MCF 10A (cell line): ENCODE measurements at regions not wholly inside any gene's neighbourhood (a gene's known extent, or its start where the extent isn't known, plus 50 kb on each side); places are given as distances from the start of the nearest gene placed in this dataset.

Experiments
- BruUV-seq: library from RNA; stranded (reverse); fragments of 400-500 nt; replicated peaks from 2 replicates; lab custom pipeline; 2021; lab: Mats Ljungman, UMichigan
- CTCF ChIA-PET: fragments of 300-600 bp; sonication (Branson Sonifier 250); formaldehyde crosslinking; extraction: SDS; loops from one replicate; lab custom pipeline; 2021; ENCODE audit warnings: antibody characterized with exemption, inconsistent platforms; lab: Yijun Ruan, JAX
- POLR2A ChIA-PET: fragments of 300-600, 350-650 bp; sonication (Branson Sonifier 250); formaldehyde crosslinking; extraction: SDS; loops from one replicate; lab custom pipeline; 2020; ENCODE audit warnings: antibody characterized with exemption, inconsistent platforms; lab: Yijun Ruan, JAX
- DNase-seq: peaks from one replicate; pipeline ENCODE4 v3.0.0-alpha.2; 2018; ENCODE audit not compliant: unreplicated experiment
- H3K27ac Mint-ChIP-seq: one replicate; pipeline ENCODE4 v1.8.0; 2022; ENCODE audit warnings: mild to moderate bottlenecking, low read depth, mixed read lengths; ENCODE audit not compliant: unreplicated experiment
- H3K27me3 Mint-ChIP-seq: one replicate; pipeline ENCODE4 v1.8.0; 2022; ENCODE audit warnings: mixed read lengths; ENCODE audit not compliant: insufficient read depth, unreplicated experiment
- H3K36me3 Mint-ChIP-seq: one replicate; pipeline ENCODE4 v1.8.0; 2022; ENCODE audit warnings: mild to moderate bottlenecking, moderate library complexity, mixed read lengths; ENCODE audit not compliant: insufficient read depth, unreplicated experiment
- H3K4me1 Mint-ChIP-seq: one replicate; pipeline ENCODE4 v1.8.0; 2022; ENCODE audit warnings: mixed read lengths; ENCODE audit not compliant: insufficient read depth, unreplicated experiment
- H3K4me3 Mint-ChIP-seq: one replicate; pipeline ENCODE4 v1.8.0; 2022; ENCODE audit warnings: mild to moderate bottlenecking, moderate library complexity, mixed read lengths; ENCODE audit not compliant: unreplicated experiment
- H3K9me3 Mint-ChIP-seq: one replicate; pipeline ENCODE4 v1.8.0; 2022; ENCODE audit warnings: mixed read lengths; ENCODE audit not compliant: unreplicated experiment
- intact Hi-C: fragments of 100-400 bp; cut with micrococcal nuclease; formaldehyde crosslinking; loops from 2 replicates; pipeline ENCODE4 v1.14.1; 2022
- TF ChIP-seq, protein P1 (sequence below): fragments of 200-600 bp; IDR thresholded peaks from one replicate; pipeline ENCODE4 v1.8.0; 2022; ENCODE audit warnings: antibody characterized with exemption, mild to moderate bottlenecking; ENCODE audit not compliant: unreplicated experiment

DNA sequence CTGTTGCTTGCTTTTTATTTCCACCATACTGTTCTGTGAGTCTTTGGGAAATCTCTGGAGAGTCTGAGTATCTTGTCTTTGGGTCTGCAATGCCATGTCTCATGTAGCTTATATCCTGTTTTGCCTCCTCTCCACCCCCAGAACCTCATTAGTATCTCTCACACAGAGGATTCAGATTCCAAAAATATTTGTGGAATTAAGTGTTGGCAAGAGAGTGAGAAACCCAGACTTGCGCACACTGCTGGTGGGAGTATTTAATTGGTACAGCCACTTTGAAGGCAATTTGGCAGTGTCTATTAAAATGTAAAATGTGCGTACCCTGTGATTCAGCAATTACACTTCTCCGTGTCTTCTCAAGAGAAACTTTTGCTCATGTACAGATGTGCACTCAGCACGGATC, 68.6 kb downstream of the ZNF621 start:
- DNase-seq, result no peak
- no peaks in the 10 kb centered on the region for H3K27me3 Mint-ChIP-seq
- H3K4me1 Mint-ChIP-seq, result peaks cover 5% of the 10 kb centered on the region
- ChIA-PET POLR2A (interaction anchor here (0.6 kb wide), 1 partner anchor 1483 kb away, joined by 3 read pairs; no protein-coding TSS in a partner anchor), CTCF (interaction anchor here (1.2 to 2.6 kb wide), 2 partner anchors 11 to 13 kb away, joined by 4 to 10 read pairs; no protein-coding TSS in a partner anchor)
- H3K36me3 Mint-ChIP-seq, result no peaks in the 10 kb centered on the region
- no peaks in the 10 kb centered on the region for H3K9me3 Mint-ChIP-seq
- H3K4me3 Mint-ChIP-seq, result no peak overlapping the region
- no peak overlapping the region for H3K27ac Mint-ChIP-seq
- TF ChIP-seq, protein P1, sequence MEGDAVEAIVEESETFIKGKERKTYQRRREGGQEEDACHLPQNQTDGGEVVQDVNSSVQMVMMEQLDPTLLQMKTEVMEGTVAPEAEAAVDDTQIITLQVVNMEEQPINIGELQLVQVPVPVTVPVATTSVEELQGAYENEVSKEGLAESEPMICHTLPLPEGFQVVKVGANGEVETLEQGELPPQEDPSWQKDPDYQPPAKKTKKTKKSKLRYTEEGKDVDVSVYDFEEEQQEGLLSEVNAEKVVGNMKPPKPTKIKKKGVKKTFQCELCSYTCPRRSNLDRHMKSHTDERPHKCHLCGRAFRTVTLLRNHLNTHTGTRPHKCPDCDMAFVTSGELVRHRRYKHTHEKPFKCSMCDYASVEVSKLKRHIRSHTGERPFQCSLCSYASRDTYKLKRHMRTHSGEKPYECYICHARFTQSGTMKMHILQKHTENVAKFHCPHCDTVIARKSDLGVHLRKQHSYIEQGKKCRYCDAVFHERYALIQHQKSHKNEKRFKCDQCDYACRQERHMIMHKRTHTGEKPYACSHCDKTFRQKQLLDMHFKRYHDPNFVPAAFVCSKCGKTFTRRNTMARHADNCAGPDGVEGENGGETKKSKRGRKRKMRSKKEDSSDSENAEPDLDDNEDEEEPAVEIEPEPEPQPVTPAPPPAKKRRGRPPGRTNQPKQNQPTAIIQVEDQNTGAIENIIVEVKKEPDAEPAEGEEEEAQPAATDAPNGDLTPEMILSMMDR, result no peak
- intact Hi-C loops, result no loop called here
- BruUV-seq, result no TSS peak

DNA sequence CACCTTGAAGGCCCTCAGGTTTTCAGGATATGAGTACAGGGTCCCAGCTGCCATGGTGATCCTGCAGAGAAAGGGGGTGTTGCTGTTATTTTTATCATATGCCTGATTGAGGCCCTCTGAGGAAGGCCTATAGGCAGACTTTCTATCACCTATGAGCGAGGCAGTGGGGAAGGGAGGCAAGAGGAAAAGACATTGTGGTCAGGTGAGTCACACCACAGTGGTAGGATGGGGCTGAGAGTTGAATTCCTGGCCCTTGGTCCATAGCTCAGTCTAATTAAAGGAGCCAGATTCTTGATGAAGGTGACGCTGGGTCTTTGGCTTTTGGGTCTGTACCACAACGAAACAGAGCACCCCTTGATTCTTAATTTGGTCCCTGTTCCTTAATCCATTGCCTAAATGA, 72.7 kb downstream of the ZNF621 start:
- H3K27ac Mint-ChIP-seq, result no peak overlapping the region
- no peaks in the 10 kb centered on the region for H3K27me3 Mint-ChIP-seq
- POLR2A ChIA-PET, result no interaction called here
- CTCF ChIA-PET, result interaction anchor here (0.5 to 0.7 kb wide), 4 partner anchors 17 to 1520 kb away, joined by 3 to 7 read pairs (median 4); no protein-coding TSS in a partner anchor
- peak; percentile 43 for DNase-seq
- no TSS peak for BruUV-seq
- H3K9me3 Mint-ChIP-seq, result no peaks in the 10 kb centered on the region
- no peaks in the 10 kb centered on the region for H3K36me3 Mint-ChIP-seq
- H3K4me3 Mint-ChIP-seq, result no peak overlapping the region
- intact Hi-C loops, result no loop called here
- TF ChIP-seq, protein P1, result no peak
- H3K4me1 Mint-ChIP-seq, result peaks cover 5% of the 10 kb centered on the region

DNA sequence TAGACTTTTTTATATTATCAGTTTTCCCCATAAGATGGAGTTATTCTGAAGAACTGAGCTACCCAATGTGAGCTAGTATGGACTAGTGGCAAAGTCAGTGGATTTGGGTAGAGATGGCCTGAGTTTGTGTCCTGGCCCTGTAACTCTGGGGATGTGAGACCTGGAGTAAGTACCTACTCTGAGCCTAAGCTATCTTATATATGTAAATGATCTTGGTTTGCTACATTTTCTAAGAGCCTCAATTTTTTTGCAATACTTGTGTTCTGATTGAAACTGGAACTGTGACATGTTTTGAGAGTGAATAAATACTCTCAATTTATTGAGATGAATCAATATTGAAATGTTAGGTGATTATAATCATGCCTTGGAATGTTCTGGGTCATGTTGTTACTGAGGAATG, 73.6 kb downstream of the ZNF621 start:
- no TSS peak for BruUV-seq
- no peaks in the 10 kb centered on the region for H3K9me3 Mint-ChIP-seq
- intact Hi-C loops, result no loop called here
- ChIA-PET POLR2A (interaction anchor here (1.1 kb wide), 1 partner anchor 11 kb away, joined by 3 read pairs; no protein-coding TSS in a partner anchor), CTCF (interaction anchor here (0.6 to 1.6 kb wide), 7 partner anchors 12 to 1668 kb away, joined by 3 to 6 read pairs (median 3); no protein-coding TSS in a partner anchor)
- H3K27me3 Mint-ChIP-seq, result no peaks in the 10 kb centered on the region
- DNase-seq, result no peak
- H3K4me3 Mint-ChIP-seq, result no peak overlapping the region
- peaks cover 5% of the 10 kb centered on the region for H3K4me1 Mint-ChIP-seq
- H3K36me3 Mint-ChIP-seq, result no peaks in the 10 kb centered on the region
- H3K27ac Mint-ChIP-seq, result no peak overlapping the region
- TF ChIP-seq, protein P1, result no peak

DNA sequence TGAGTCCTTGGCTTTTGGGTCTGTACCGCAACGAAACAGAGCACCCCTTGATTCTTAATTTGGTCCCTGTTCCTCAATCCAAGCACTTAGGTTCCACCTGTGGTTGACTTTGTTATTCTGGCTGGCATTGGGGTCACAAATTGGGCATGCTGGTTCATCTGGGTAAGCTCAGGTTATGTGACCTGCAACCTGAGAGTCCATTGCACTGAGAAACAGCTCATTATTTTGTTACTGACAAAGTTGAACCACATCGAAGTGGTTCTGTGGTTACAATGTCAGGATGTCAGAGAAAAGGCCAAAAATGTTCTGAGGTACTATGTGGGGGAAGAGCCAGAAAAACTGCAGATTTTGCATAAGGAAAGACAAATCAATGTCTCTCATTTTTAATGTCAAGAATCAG, 74.2 kb downstream of the ZNF621 start:
- peaks cover 5% of the 10 kb centered on the region for H3K4me1 Mint-ChIP-seq
- BruUV-seq, result no TSS peak
- H3K27me3 Mint-ChIP-seq, result peaks cover 6% of the 10 kb centered on the region
- H3K9me3 Mint-ChIP-seq, result no peaks in the 10 kb centered on the region
- ChIA-PET POLR2A (interaction anchor here (1.1 kb wide), 1 partner anchor 12 kb away, joined by 3 read pairs; no protein-coding TSS in a partner anchor), CTCF (interaction anchor here (0.7 to 1.6 kb wide), 5 partner anchors 10 to 1669 kb away, joined by 3 to 6 read pairs (median 4); no protein-coding TSS in a partner anchor)
- H3K36me3 Mint-ChIP-seq, result no peaks in the 10 kb centered on the region
- H3K4me3 Mint-ChIP-seq, result no peak overlapping the region
- intact Hi-C loops, result no loop called here
- no peak for DNase-seq
- H3K27ac Mint-ChIP-seq, result no peak overlapping the region
- TF ChIP-seq, protein P1, result no peak
